ENCODE measurements at regions not wholly inside any gene's neighbourhood (a gene's known extent, or its start where the extent isn't known, plus 50 kb on each side); places are given as distances from the start of the nearest gene placed in this dataset.
"Not testable (repeated sequence)": the region's sequence is repeated elsewhere in the genome, so short reads cannot be mapped to it uniquely, and the experiment has no call there.

- Histone ChIP-seq H3K4me3 (ENCODE audit: low read length) (no peak overlapping the region), H3F3A (ENCODE audit: insufficient read depth, low read length, poor library complexity, severe bottlenecking) (no peaks in the 10 kb centered on the region), H3K79me2 (replicated peaks; ENCODE audit: insufficient read depth, low read length) (no peaks in the 10 kb centered on the region), H3K9me3 (ENCODE audit: low read length) (no peaks in the 10 kb centered on the region), H2AFZ (ENCODE audit: low read depth, low read length) (no peak overlapping the region), H3K9me2 (ENCODE audit: insufficient read depth, low read length) (no peaks in the 10 kb centered on the region), H3K27me3 (ENCODE audit: insufficient read depth, low read depth, low read length) (no peaks in the 10 kb centered on the region), H3K36me3 (ENCODE audit: insufficient read depth, low read length) (no peaks in the 10 kb centered on the region), H3K4me2 (ENCODE audit: low read length) (no peak overlapping the region), H4K20me1 (ENCODE audit: insufficient read depth) (no peaks in the 10 kb centered on the region), H3K27ac (ENCODE audit: low read length) (no peak overlapping the region), H3K9ac (ENCODE audit: low read length) (no peak overlapping the region)
- TF ChIP-seq EP300 (conservative IDR thresholded peaks at IDR 0.05; ENCODE audit: poor library complexity, severe bottlenecking) = no peak
These were observed 492.0 kb upstream of the SALL3 start for GRCh38 chr18:78487649-78488048.

- no peak overlapping the region for H3K27ac ChIP-seq (ENCODE audit: low read length)
- H3K27me3 ChIP-seq (ENCODE audit: insufficient read depth, low read depth, low read length) = no peaks in the 10 kb centered on the region
- no peaks in the 10 kb centered on the region for H4K20me1 ChIP-seq (ENCODE audit: insufficient read depth)
- no peak overlapping the region for H3K9ac ChIP-seq (ENCODE audit: low read length)
- H2AFZ ChIP-seq (ENCODE audit: low read depth, low read length) = no peak overlapping the region
- H3F3A ChIP-seq (ENCODE audit: insufficient read depth, low read length, poor library complexity, severe bottlenecking) = no peaks in the 10 kb centered on the region
- no peak overlapping the region for H3K4me3 ChIP-seq (ENCODE audit: low read length)
- TF ChIP-seq REST (IDR thresholded peaks at IDR 0.05; ENCODE audit: borderline replicate concordance) = peak; percentile 63
- no peak for TF ChIP-seq MXI1 (conservative IDR thresholded peaks at IDR 0.05; ENCODE audit: poor library complexity, severe bottlenecking)
- no peaks in the 10 kb centered on the region for H3K79me2 ChIP-seq (replicated peaks; ENCODE audit: insufficient read depth, low read length)
- no peaks in the 10 kb centered on the region for H3K9me2 ChIP-seq (ENCODE audit: insufficient read depth, low read length)
- no peak overlapping the region for H3K4me2 ChIP-seq (ENCODE audit: low read length)
- H3K9me3 ChIP-seq (ENCODE audit: low read length) = no peaks in the 10 kb centered on the region
- no peaks in the 10 kb centered on the region for H3K36me3 ChIP-seq (ENCODE audit: insufficient read depth, low read length)
These were observed 487.4 kb upstream of the SALL3 start for GRCh38 chr18:78492064-78492812.

DNA sequence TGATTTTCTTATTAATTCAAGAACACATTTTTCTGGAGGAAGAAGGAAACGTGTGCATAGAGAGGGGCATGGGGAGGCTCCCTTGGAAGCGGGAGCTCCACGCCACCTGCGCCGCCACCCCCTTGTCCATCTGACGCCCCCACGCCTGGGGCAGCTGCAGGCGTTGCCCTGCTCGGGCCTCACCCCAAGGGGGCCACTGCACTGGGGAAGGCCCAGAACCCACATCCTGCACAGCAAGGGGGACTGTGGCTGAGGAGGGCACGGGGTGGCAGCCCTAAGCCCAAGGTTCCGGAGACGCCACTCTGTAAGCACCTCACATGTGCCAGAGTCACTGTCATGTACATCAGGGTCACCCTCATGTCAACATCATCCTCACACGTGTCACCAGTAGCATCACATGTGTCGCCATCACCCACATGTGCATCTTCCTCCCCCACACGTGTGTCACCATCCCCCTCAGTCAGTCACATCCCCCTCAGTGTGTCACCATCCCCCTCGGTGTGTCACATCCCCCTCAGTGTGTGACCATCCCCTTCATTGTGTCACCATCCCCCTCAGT lies 486.7 kb upstream of the SALL3 start:
- no peak for TF ChIP-seq POLR2AphosphoS5 (IDR thresholded peaks at IDR 0.05)
- TF ChIP-seq MXI1 (conservative IDR thresholded peaks at IDR 0.05; ENCODE audit: poor library complexity, severe bottlenecking) = no peak
- TF ChIP-seq SMC3 (conservative IDR thresholded peaks at IDR 0.05; ENCODE audit: poor library complexity) = no peak
- TF ChIP-seq REST (IDR thresholded peaks at IDR 0.05; ENCODE audit: borderline replicate concordance) = no peak
- TF ChIP-seq TAF1 (IDR thresholded peaks at IDR 0.05; ENCODE audit: low read depth) = no peak
- no peak for TF ChIP-seq RAD21 (conservative IDR thresholded peaks at IDR 0.05)
- TF ChIP-seq EZH2 (IDR thresholded peaks at IDR 0.05; ENCODE audit: borderline replicate concordance, insufficient read depth, low read length, poor library complexity, severe bottlenecking) = no peak
- no peak for TF ChIP-seq CTCF (IDR thresholded peaks at IDR 0.05; ENCODE audit: poor library complexity, severe bottlenecking)
- no peak for TF ChIP-seq EP300 (conservative IDR thresholded peaks at IDR 0.05; ENCODE audit: poor library complexity, severe bottlenecking)
- H2AFZ ChIP-seq (ENCODE audit: low read depth, low read length) = no peak overlapping the region
- H3K79me2 ChIP-seq (replicated peaks; ENCODE audit: insufficient read depth, low read length) = no peaks in the 10 kb centered on the region
- H3K9me2 ChIP-seq (ENCODE audit: insufficient read depth, low read length) = no peaks in the 10 kb centered on the region
- H3F3A ChIP-seq (ENCODE audit: insufficient read depth, low read length, poor library complexity, severe bottlenecking) = no peaks in the 10 kb centered on the region
- H3K9ac ChIP-seq (ENCODE audit: low read length) = no peak overlapping the region
- no peak overlapping the region for H3K4me3 ChIP-seq (ENCODE audit: low read length)
- H3K27ac ChIP-seq (ENCODE audit: low read length) = no peak overlapping the region
- no peaks in the 10 kb centered on the region for H4K20me1 ChIP-seq (ENCODE audit: insufficient read depth)
- no peaks in the 10 kb centered on the region for H3K9me3 ChIP-seq (ENCODE audit: low read length)
- H3K27me3 ChIP-seq (ENCODE audit: insufficient read depth, low read depth, low read length) = no peaks in the 10 kb centered on the region
- H3K4me2 ChIP-seq (ENCODE audit: low read length) = no peak overlapping the region
- H3K36me3 ChIP-seq (ENCODE audit: insufficient read depth, low read length) = no peaks in the 10 kb centered on the region

DNA sequence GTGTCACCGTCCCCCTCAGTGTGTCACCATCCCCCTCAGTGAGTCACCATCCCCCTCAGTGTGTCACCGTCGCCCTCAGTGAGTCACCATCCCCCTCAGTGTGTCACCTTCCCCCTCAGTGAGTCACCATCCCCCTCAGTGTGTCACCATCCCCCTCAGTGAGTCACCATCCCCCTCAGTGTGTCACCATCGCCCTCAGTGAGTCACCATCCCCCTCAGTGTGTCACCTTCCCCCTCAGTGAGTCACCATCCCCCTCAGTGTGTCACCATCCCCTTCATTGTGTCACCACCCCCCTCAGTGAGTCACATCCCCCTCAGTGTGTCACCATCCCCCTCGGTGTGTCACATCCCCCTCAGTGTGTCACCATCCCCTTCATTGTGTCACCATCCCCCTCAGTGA lies 486.1 kb upstream of the SALL3 start:
- H2AFZ ChIP-seq (ENCODE audit: low read depth, low read length); H3K79me2 ChIP-seq (replicated peaks; ENCODE audit: insufficient read depth, low read length); H3K9ac ChIP-seq (ENCODE audit: low read length); H3K27me3 ChIP-seq (ENCODE audit: insufficient read depth, low read depth, low read length); H3K9me2 ChIP-seq (ENCODE audit: insufficient read depth, low read length); H3K27ac ChIP-seq (ENCODE audit: low read length); H3K4me2 ChIP-seq (ENCODE audit: low read length); H3K4me3 ChIP-seq (ENCODE audit: low read length); H4K20me1 ChIP-seq (ENCODE audit: insufficient read depth); H3F3A ChIP-seq (ENCODE audit: insufficient read depth, low read length, poor library complexity, severe bottlenecking); H3K9me3 ChIP-seq (ENCODE audit: low read length); H3K36me3 ChIP-seq (ENCODE audit: insufficient read depth, low read length): not testable (repeated sequence)
